IMR-90 (cell line): ENCODE measurements at regions not wholly inside any gene's neighbourhood (a gene's known extent, or its start where the extent isn't known, plus 50 kb on each side); places are given as distances from the start of the nearest gene placed in this dataset.

ENCODE experiments used
- ATAC-seq: fragments of 200-7000 bp; cut with Tn5 transposase; 2 replicates; pipeline ENCODE4 v1.9.1; 2020; ENCODE audit warnings: low read depth, mild to moderate bottlenecking, moderate library complexity
- BruUV-seq: library from RNA; stranded (reverse); fragments of 400-500 nt; replicated peaks from 2 replicates; lab custom pipeline; 2021; lab: Mats Ljungman, UMichigan
- CTCF ChIA-PET: fragments of 300-600 bp; formaldehyde crosslinking; extraction: SDS; loops from one replicate; lab custom pipeline; 2021; ENCODE audit warnings: antibody characterized with exemption; lab: Yijun Ruan, JAX
- POLR2A ChIA-PET: fragments of 300-600 bp; sonication (Branson Sonifier 250); formaldehyde crosslinking; loops from one replicate; lab custom pipeline; 2022; ENCODE audit warnings: antibody characterized with exemption; ENCODE audit not compliant: unreplicated experiment; lab: Charles Lee
- DNase-seq: peaks from one replicate; pipeline ENCODE4 v3.0.0; 2013
- H2AFZ ChIP-seq: replicated peaks from 2 replicates; pipeline ENCODE3; 2013; ENCODE audit warnings: low read length, mild to moderate bottlenecking; ENCODE audit not compliant: poor library complexity
- H2AK5ac ChIP-seq: 2 replicates; pipeline ENCODE4 v1.6.1; 2013; ENCODE audit warnings: low read depth, low read length, inconsistent platforms
- H2AK9ac ChIP-seq: replicated peaks from 2 replicates; pipeline ENCODE3; 2013; ENCODE audit warnings: mild to moderate bottlenecking, low read depth, low read length, moderate library complexity; ENCODE audit not compliant: poor library complexity
- H2BK120ac ChIP-seq: 2 replicates; pipeline ENCODE4 v1.6.1; 2013; ENCODE audit warnings: low read depth, low read length, inconsistent platforms
- H2BK15ac ChIP-seq: 3 replicates; pipeline ENCODE4 v1.6.1; 2013; ENCODE audit warnings: low read depth, low read length, inconsistent platforms
- H2BK20ac ChIP-seq: 2 replicates; pipeline ENCODE4 v1.6.1; 2013; ENCODE audit warnings: low read depth, mild to moderate bottlenecking, inconsistent platforms, low read length, moderate library complexity
- H2BK5ac ChIP-seq: 2 replicates; pipeline ENCODE4 v1.6.1; 2013; ENCODE audit warnings: mild to moderate bottlenecking, low read depth, low read length, inconsistent platforms; ENCODE audit not compliant: poor library complexity, severe bottlenecking
- H3K14ac ChIP-seq: replicated peaks from 2 replicates; pipeline ENCODE4 v1.6.1; 2013; ENCODE audit warnings: low read depth, low read length, inconsistent platforms
- H3K18ac ChIP-seq: 2 replicates; pipeline ENCODE4 v1.6.1; 2013; ENCODE audit warnings: low read depth, low read length, control low read depth
- H3K23ac ChIP-seq: 2 replicates; pipeline ENCODE4 v1.6.1; 2013; ENCODE audit warnings: low read depth, low read length, inconsistent platforms
- H3K27ac ChIP-seq: 2 replicates; pipeline ENCODE4 v1.5.1; 2013; ENCODE audit warnings: mild to moderate bottlenecking, control low read depth, low read length; ENCODE audit not compliant: insufficient read depth
- H3K27me3 ChIP-seq: 2 replicates; pipeline ENCODE4 v1.6.1; 2013; ENCODE audit warnings: low read length; ENCODE audit not compliant: control insufficient read depth, insufficient read depth
- H3K36me3 ChIP-seq: 2 replicates; pipeline ENCODE4 v1.6.1; 2013; ENCODE audit warnings: low read length, mixed read lengths; ENCODE audit not compliant: control insufficient read depth, insufficient read depth
- H3K4ac ChIP-seq: 2 replicates; pipeline ENCODE4 v1.6.1; 2013; ENCODE audit warnings: low read depth, low read length, inconsistent platforms
- H3K4me1 ChIP-seq: 2 replicates; pipeline ENCODE4 v1.6.1; 2013; ENCODE audit warnings: low read length, mixed read lengths; ENCODE audit not compliant: control insufficient read depth, insufficient read depth
- H3K4me2 ChIP-seq: 2 replicates; pipeline ENCODE4 v1.6.1; 2013; ENCODE audit warnings: low read depth, mild to moderate bottlenecking, control low read depth, low read length, moderate library complexity
- H3K4me3 ChIP-seq: 2 replicates; pipeline ENCODE4 v1.5.1; 2013; ENCODE audit warnings: low read depth, mild to moderate bottlenecking, control low read depth, low read length, moderate library complexity; ENCODE audit not compliant: insufficient read depth
- H3K56ac ChIP-seq: 2 replicates; pipeline ENCODE4 v1.6.1; 2013; ENCODE audit warnings: low read length, inconsistent platforms; ENCODE audit not compliant: insufficient read depth; ENCODE audit errors: extremely low read depth
- H3K79me1 ChIP-seq, 2 experiments: 2 replicates each; pipeline ENCODE4 v1.6.1; 2013; ENCODE audit warnings: low read length in 2 of 2, inconsistent platforms in 1 of 2, low read depth in 1 of 2
- H3K9ac ChIP-seq: 2 replicates; pipeline ENCODE4 v1.6.1; 2013; ENCODE audit warnings: low read depth, low read length, control low read depth
- H3K9me1 ChIP-seq: 2 replicates; pipeline ENCODE4 v1.6.1; 2013; ENCODE audit warnings: low read length, inconsistent platforms; ENCODE audit not compliant: insufficient read depth
- H3K9me3 ChIP-seq: 2 replicates; pipeline ENCODE4 v1.6.1; 2013; ENCODE audit warnings: low read length; ENCODE audit not compliant: control insufficient read depth, insufficient read depth
- H4K20me1 ChIP-seq: 2 replicates; pipeline ENCODE4 v1.6.1; 2013; ENCODE audit warnings: low read length, inconsistent platforms; ENCODE audit not compliant: insufficient read depth
- H4K5ac ChIP-seq: 2 replicates; pipeline ENCODE4 v1.6.1; 2013; ENCODE audit warnings: mild to moderate bottlenecking, low read depth, low read length, control low read depth
- H4K8ac ChIP-seq, 2 experiments: 2 replicates each; pipeline ENCODE4 v1.6.1; 2013; ENCODE audit warnings: low read depth in 2 of 2, low read length in 2 of 2, control low read depth in 1 of 2, inconsistent platforms in 1 of 2
- H4K91ac ChIP-seq: 2 replicates; pipeline ENCODE4 v1.6.1; 2013; ENCODE audit warnings: low read depth, low read length, inconsistent platforms; ENCODE audit not compliant: insufficient read depth
- BHLHE40 ChIP-seq: fragments of 150-350 bp; IDR thresholded peaks from 2 replicates; pipeline ENCODE4 v1.6.1; 2016; ENCODE audit warnings: mild to moderate bottlenecking, low read depth, low read length
- CEBPB ChIP-seq: IDR thresholded peaks from 2 replicates; pipeline ENCODE4 v1.6.1; 2012; ENCODE audit warnings: low read depth, low read length, improper control_type of control experiment
- CHD1 ChIP-seq: IDR thresholded peaks from 2 replicates; pipeline ENCODE4 v1.6.1; 2012; ENCODE audit warnings: low read depth, low read length, improper control_type of control experiment
- FOS ChIP-seq: fragments of 150-350 bp; IDR thresholded peaks from 2 replicates; pipeline ENCODE4 v1.6.1; 2016; ENCODE audit warnings: low read depth, low read length
- MAFK ChIP-seq: IDR thresholded peaks from 2 replicates; pipeline ENCODE4 v1.6.1; 2012; ENCODE audit warnings: low read depth, low read length, improper control_type of control experiment
- MAZ ChIP-seq: IDR thresholded peaks from 2 replicates; pipeline ENCODE4 v1.6.1; 2012; ENCODE audit warnings: low read depth, mild to moderate bottlenecking, low read length, improper control_type of control experiment, moderate library complexity, borderline replicate concordance
- MXI1 ChIP-seq: IDR thresholded peaks from 2 replicates; pipeline ENCODE4 v1.6.1; 2012; ENCODE audit warnings: low read depth, mild to moderate bottlenecking, low read length, moderate library complexity, borderline replicate concordance
- NFE2L2 ChIP-seq: fragments of 150-350 bp; IDR thresholded peaks from 2 replicates; pipeline ENCODE4 v1.6.1; 2016; ENCODE audit warnings: low read depth, mild to moderate bottlenecking, low read length
- POLR2A ChIP-seq: IDR thresholded peaks from 2 replicates; pipeline ENCODE4 v1.6.1; 2012; ENCODE audit warnings: mild to moderate bottlenecking, low read depth, low read length
- RAD21 ChIP-seq: IDR thresholded peaks from 2 replicates; pipeline ENCODE4 v1.6.1; 2012; ENCODE audit warnings: low read length, improper control_type of control experiment
- RCOR1 ChIP-seq: IDR thresholded peaks from 2 replicates; pipeline ENCODE4 v1.6.1; 2012; ENCODE audit warnings: mild to moderate bottlenecking, low read length, improper control_type of control experiment; ENCODE audit not compliant: insufficient replicate concordance
- RFX5 ChIP-seq: IDR thresholded peaks from 2 replicates; pipeline ENCODE4 v1.8.0; 2012; ENCODE audit warnings: low read depth, mild to moderate bottlenecking, low read length, moderate library complexity
- SMC3 ChIP-seq: fragments of 150-350 bp; IDR thresholded peaks from 2 replicates; pipeline ENCODE4 v1.6.1; 2016; ENCODE audit warnings: low read depth, mild to moderate bottlenecking, antibody characterized with exemption, low read length, moderate library complexity
- WGBS, 2 experiments: methylation state at CpG; one replicate each; pipeline versions ENCODE4 v1.1.5 to v1.1.7; 2013; ENCODE audit warnings: missing lambda C conversion rate in 2 of 2; ENCODE audit not compliant: insufficient read length in 1 of 2; ENCODE audit errors: extremely low coverage in 2 of 2; 5-methylcytosine and 5-hydroxymethylcytosine counted together
- dilution Hi-C: fragments of 300-500 bp; cut with HindIII; formaldehyde crosslinking; loops from one replicate; pipeline ENCODE4 v1.14.3; 2018; ENCODE audit warnings: low sequenced_read_pairs; ENCODE audit not compliant: unreplicated experiment
- in situ Hi-C: fragments of 300-500 bp; cut with MboI; formaldehyde crosslinking; loops from 3 replicates; pipeline ENCODE4 v1.14.3; 2019; ENCODE audit warnings: low sequenced_read_pairs, inconsistent platforms, mixed read lengths
- intact Hi-C: fragments of 100-400 bp; cut with micrococcal nuclease; formaldehyde crosslinking; loops from 2 replicates; pipeline ENCODE4 v1.10.0; 2022
- TF ChIP-seq, protein P1 (sequence below): fragments of 150-350 bp; IDR thresholded peaks from 2 replicates; pipeline ENCODE4 v1.6.1; 2017; ENCODE audit warnings: mild to moderate bottlenecking, antibody characterized with exemption, low read length, low read depth
- TF ChIP-seq, protein P2 (sequence below): conservative IDR thresholded peaks from 2 replicates; pipeline ENCODE4 v1.5.1; 2012; ENCODE audit warnings: mild to moderate bottlenecking, low read depth, low read length, improper control_type of control experiment
- TF ChIP-seq, protein P3 (sequence below): fragments of 150-350 bp; IDR thresholded peaks from 2 replicates; pipeline ENCODE4 v1.6.1; 2016; ENCODE audit warnings: low read depth, mild to moderate bottlenecking, low read length, moderate library complexity, borderline replicate concordance

DNA sequence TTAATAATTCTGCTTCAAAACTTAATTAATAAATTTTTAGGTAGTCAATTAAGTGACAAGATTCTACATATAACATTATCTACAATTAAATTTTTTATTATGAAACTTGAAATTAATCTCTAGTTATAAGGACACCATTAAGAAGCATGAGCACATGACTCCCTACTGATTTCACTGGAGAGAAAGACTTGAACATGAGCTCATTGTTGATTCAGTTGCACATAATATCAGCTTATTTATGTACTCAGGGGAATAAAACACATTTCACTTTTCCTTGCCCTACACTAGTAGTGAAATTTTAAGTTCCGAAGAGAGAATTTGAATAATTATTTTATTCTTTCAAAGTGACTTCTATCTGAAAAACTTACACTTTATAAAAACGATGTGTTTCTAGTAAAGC, 370.2 kb upstream of the EPHA7 start:
- intact Hi-C loops, result no loop called here
- Histone ChIP-seq H4K20me1 (no peaks in the 10 kb centered on the region), H2BK120ac (no peak overlapping the region), H3K4me3 (no peak overlapping the region), H3K23ac (no peak overlapping the region), H4K8ac (no peak overlapping the region), H3K56ac (no peak overlapping the region), H2BK5ac (no peak overlapping the region), H2AK9ac (no peak overlapping the region), H3K36me3 (no peaks in the 10 kb centered on the region), H3K9me3 (no peaks in the 10 kb centered on the region; the same call in 1 of the 2 replicates), H3K18ac (no peak overlapping the region), H4K5ac (no peak overlapping the region), H3K14ac (no peak overlapping the region), H4K91ac (no peak overlapping the region), H3K4ac (no peak overlapping the region), H3K4me2 (no peak overlapping the region), H2BK15ac (no peak overlapping the region), H2AK5ac (no peak overlapping the region), H3K27ac (no peak overlapping the region), H2BK20ac (no peak overlapping the region), H2AFZ (no peak overlapping the region), H3K79me1 (no peaks in the 10 kb centered on the region), H3K9ac (no peak overlapping the region), H3K4me1 (no peaks in the 10 kb centered on the region), H3K27me3 (no peaks in the 10 kb centered on the region), H3K9me1 (no peaks in the 10 kb centered on the region)
- ChIA-PET POLR2A (no interaction called here), CTCF (no interaction called here)
- in situ Hi-C loops, result no loop called here
- ATAC-seq, result no peak
- WGBS, 2 experiments, result no CpG with 5 or more reads among the region's 2 CpGs
- dilution Hi-C loops, result no loop called here
- DNase-seq, result no peak
- TF ChIP-seq, protein P1, sequence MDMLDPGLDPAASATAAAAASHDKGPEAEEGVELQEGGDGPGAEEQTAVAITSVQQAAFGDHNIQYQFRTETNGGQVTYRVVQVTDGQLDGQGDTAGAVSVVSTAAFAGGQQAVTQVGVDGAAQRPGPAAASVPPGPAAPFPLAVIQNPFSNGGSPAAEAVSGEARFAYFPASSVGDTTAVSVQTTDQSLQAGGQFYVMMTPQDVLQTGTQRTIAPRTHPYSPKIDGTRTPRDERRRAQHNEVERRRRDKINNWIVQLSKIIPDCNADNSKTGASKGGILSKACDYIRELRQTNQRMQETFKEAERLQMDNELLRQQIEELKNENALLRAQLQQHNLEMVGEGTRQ, result no peak
- no peak for TF ChIP-seq CEBPB
- TF ChIP-seq BHLHE40, result no peak
- no peak for TF ChIP-seq RAD21
- no peak for TF ChIP-seq RFX5
- no peak for TF ChIP-seq CHD1
- no peak for TF ChIP-seq MAZ
- no peak for TF ChIP-seq RCOR1
- no peak for TF ChIP-seq SMC3
- TF ChIP-seq MXI1, result no peak
- TF ChIP-seq, protein P2, sequence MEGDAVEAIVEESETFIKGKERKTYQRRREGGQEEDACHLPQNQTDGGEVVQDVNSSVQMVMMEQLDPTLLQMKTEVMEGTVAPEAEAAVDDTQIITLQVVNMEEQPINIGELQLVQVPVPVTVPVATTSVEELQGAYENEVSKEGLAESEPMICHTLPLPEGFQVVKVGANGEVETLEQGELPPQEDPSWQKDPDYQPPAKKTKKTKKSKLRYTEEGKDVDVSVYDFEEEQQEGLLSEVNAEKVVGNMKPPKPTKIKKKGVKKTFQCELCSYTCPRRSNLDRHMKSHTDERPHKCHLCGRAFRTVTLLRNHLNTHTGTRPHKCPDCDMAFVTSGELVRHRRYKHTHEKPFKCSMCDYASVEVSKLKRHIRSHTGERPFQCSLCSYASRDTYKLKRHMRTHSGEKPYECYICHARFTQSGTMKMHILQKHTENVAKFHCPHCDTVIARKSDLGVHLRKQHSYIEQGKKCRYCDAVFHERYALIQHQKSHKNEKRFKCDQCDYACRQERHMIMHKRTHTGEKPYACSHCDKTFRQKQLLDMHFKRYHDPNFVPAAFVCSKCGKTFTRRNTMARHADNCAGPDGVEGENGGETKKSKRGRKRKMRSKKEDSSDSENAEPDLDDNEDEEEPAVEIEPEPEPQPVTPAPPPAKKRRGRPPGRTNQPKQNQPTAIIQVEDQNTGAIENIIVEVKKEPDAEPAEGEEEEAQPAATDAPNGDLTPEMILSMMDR, result no peak
- TF ChIP-seq, protein P3, sequence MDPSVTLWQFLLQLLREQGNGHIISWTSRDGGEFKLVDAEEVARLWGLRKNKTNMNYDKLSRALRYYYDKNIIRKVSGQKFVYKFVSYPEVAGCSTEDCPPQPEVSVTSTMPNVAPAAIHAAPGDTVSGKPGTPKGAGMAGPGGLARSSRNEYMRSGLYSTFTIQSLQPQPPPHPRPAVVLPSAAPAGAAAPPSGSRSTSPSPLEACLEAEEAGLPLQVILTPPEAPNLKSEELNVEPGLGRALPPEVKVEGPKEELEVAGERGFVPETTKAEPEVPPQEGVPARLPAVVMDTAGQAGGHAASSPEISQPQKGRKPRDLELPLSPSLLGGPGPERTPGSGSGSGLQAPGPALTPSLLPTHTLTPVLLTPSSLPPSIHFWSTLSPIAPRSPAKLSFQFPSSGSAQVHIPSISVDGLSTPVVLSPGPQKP, result no peak
- no peak for TF ChIP-seq NFE2L2
- TF ChIP-seq POLR2A, result no peak
- no peak for TF ChIP-seq FOS
- TF ChIP-seq MAFK, result no peak
- BruUV-seq, result no TSS peak
